K562 (cell line): ENCODE measurements at regions not wholly inside any gene's neighbourhood (a gene's known extent, or its start where the extent isn't known, plus 50 kb on each side); places are given as distances from the start of the nearest gene placed in this dataset.
A peak's percentile ranks its signal among the peaks of the same experiment; 100 is the strongest.

ENCODE experiments used
- ELF2 ChIP-seq: fragments of 250-450 bp; sonication (Bioruptor Pico); IDR thresholded peaks from 2 replicates; pipeline ENCODE4 v1.5.0; 2021; ENCODE audit warnings: mild to moderate bottlenecking
- ELF4 ChIP-seq: fragments of 450-650 bp; formaldehyde crosslinking; IDR thresholded peaks from 2 replicates; pipeline ENCODE4 v1.4.0; 2022; ENCODE audit warnings: missing genetic modification characterization
- ESRRA ChIP-seq: fragments of 450-650 bp; IDR thresholded peaks from 2 replicates; pipeline ENCODE4 v1.6.1; 2014; ENCODE audit warnings: low read depth, mild to moderate bottlenecking, moderate library complexity, borderline replicate concordance
- ETV1 ChIP-seq: fragments of 450-650 bp; conservative IDR thresholded peaks from 2 replicates; pipeline ENCODE4 v1.6.1; 2016; ENCODE audit warnings: missing genetic modification characterization, control low read depth, low read depth, missing compliant biosample characterization
- EZH2 ChIP-seq: IDR thresholded peaks from 2 replicates; pipeline ENCODE4 v1.6.1; 2012; ENCODE audit warnings: low read depth, mild to moderate bottlenecking, inconsistent platforms, low read length, borderline replicate concordance
- FOXK1 ChIP-seq: sonication (generic); formaldehyde crosslinking; IDR thresholded peaks from 2 replicates; pipeline ENCODE4 v1.8.0; 2022; ENCODE audit warnings: missing genetic modification reagents, mild to moderate bottlenecking, borderline replicate concordance
- HDAC3 ChIP-seq: fragments of 450-650 bp; IDR thresholded peaks from 2 replicates; pipeline ENCODE4 v1.6.1; 2018; ENCODE audit warnings: borderline replicate concordance, mild to moderate bottlenecking, moderate library complexity; ENCODE audit not compliant: partially characterized antibody
- HDGF ChIP-seq: fragments of 450-650 bp; IDR thresholded peaks from 2 replicates; pipeline ENCODE4 v1.6.1; 2016
- LEF1 ChIP-seq: fragments of 450-650 bp; IDR thresholded peaks from 2 replicates; pipeline ENCODE4 v1.6.1; 2016; ENCODE audit warnings: mild to moderate bottlenecking
- NCOA2 ChIP-seq, 2 experiments: fragments of 450-650 bp; IDR thresholded peaks; 2 replicates each; pipeline ENCODE4 v1.6.1; 2018; ENCODE audit warnings: mild to moderate bottlenecking in 2 of 2, moderate library complexity in 1 of 2; ENCODE audit not compliant: partially characterized antibody in 2 of 2
- PHF8 ChIP-seq: fragments of 200-600 bp; sonication (generic); IDR thresholded peaks from 2 replicates; pipeline ENCODE4 v1.6.1; 2012; ENCODE audit warnings: mixed run types, mild to moderate bottlenecking, inconsistent platforms, low read length, moderate library complexity, borderline replicate concordance
- PYGO2 ChIP-seq: fragments of 450-650 bp; IDR thresholded peaks from 2 replicates; pipeline ENCODE4 v1.6.1; 2016; ENCODE audit warnings: mild to moderate bottlenecking, missing genetic modification characterization, moderate library complexity, missing compliant biosample characterization
- SUPT5H ChIP-seq: fragments of 450-650 bp; IDR thresholded peaks from 2 replicates; pipeline ENCODE4 v1.6.1; 2016
- TAF15 ChIP-seq: fragments of 200-400 bp; formaldehyde crosslinking; IDR thresholded peaks from 2 replicates; pipeline ENCODE4 v1.6.1; 2017; ENCODE audit warnings: mild to moderate bottlenecking, low read depth, low read length, moderate library complexity
- TBP ChIP-seq: optimal IDR thresholded peaks from 2 replicates; pipeline ENCODE3; 2011; ENCODE audit warnings: low read depth, low read length, improper control_type of control experiment
- TOE1 ChIP-seq, 2 experiments: fragments of 450-650 bp in 1 of 2; sonication (generic) in 1 of 2; formaldehyde crosslinking in 1 of 2; IDR thresholded peaks; 2 replicates each; pipeline versions ENCODE4 v1.7.1 to v1.8.0; 2016 to 2022; ENCODE audit warnings: borderline replicate concordance in 2 of 2, mild to moderate bottlenecking in 2 of 2, antibody characterized with exemption in 1 of 2, inconsistent platforms in 1 of 2, low read depth in 1 of 2, missing genetic modification reagents in 1 of 2, moderate library complexity in 1 of 2
- ZFP30 ChIP-seq: fragments of 250-450 bp; sonication (Bioruptor Pico); IDR thresholded peaks from 2 replicates; pipeline ENCODE4 v1.8.0; 2022; ENCODE audit warnings: moderate library complexity, mild to moderate bottlenecking, inconsistent platforms, borderline replicate concordance
- ZNF134 ChIP-seq: fragments of 250-450 bp; sonication (Bioruptor Pico); conservative IDR thresholded peaks from 2 replicates; pipeline ENCODE4 v1.4.0; 2020
- ZNF175 ChIP-seq: fragments of 200-800 bp; sonication (Bioruptor generic); IDR thresholded peaks from 2 replicates; pipeline ENCODE4 v1.6.1; 2016; ENCODE audit warnings: low read depth, mild to moderate bottlenecking, missing genetic modification characterization, missing compliant biosample characterization
- ZNF76 ChIP-seq: fragments of 250-450 bp; sonication (Bioruptor Pico); IDR thresholded peaks from 2 replicates; pipeline ENCODE4 v1.4.0; 2020; ENCODE audit warnings: mild to moderate bottlenecking, moderate library complexity, borderline replicate concordance
- TF ChIP-seq, protein P1 (sequence below): fragments of 250-450 bp; sonication (Bioruptor Pico); IDR thresholded peaks from 2 replicates; pipeline ENCODE4 v1.5.0; 2021
- TF ChIP-seq, protein P2 (sequence below), 2 experiments: IDR thresholded peaks; 2 replicates each; pipeline ENCODE4 v1.6.1; 2011; ENCODE audit warnings: borderline replicate concordance in 1 of 2, control low read depth in 1 of 2, low read depth in 1 of 2, low read length in 1 of 2, mild to moderate bottlenecking in 1 of 2, mixed read lengths in 1 of 2, moderate library complexity in 1 of 2; ENCODE audit not compliant: insufficient read depth in 1 of 2, insufficient read length in 1 of 2, poor library complexity in 1 of 2, severe bottlenecking in 1 of 2; ENCODE audit errors: extremely low read depth in 1 of 2
- TF ChIP-seq, protein P3 (sequence below), 3 experiments: IDR thresholded peaks in 2 of 3; conservative IDR thresholded peaks in 1 of 3; 2 replicates each; pipeline ENCODE4 v1.5.1; 2011 to 2012; ENCODE audit warnings: low read length in 3 of 3, mild to moderate bottlenecking in 3 of 3, control low read depth in 2 of 3, improper control_type of control experiment in 1 of 3, inconsistent platforms in 1 of 3, low read depth in 1 of 3, mixed read lengths in 1 of 3, moderate library complexity in 1 of 3; ENCODE audit not compliant: insufficient read depth in 2 of 3
- TF ChIP-seq, protein P4 (sequence below), 2 experiments: fragments of 450-650 bp in 1 of 2; sonication (generic) in 1 of 2; formaldehyde crosslinking; conservative IDR thresholded peaks; 2 replicates each; pipeline versions ENCODE4 v1.4.0 to v1.8.1; 2020 to 2022; ENCODE audit warnings: mild to moderate bottlenecking in 1 of 2, missing genetic modification reagents in 1 of 2

DNA sequence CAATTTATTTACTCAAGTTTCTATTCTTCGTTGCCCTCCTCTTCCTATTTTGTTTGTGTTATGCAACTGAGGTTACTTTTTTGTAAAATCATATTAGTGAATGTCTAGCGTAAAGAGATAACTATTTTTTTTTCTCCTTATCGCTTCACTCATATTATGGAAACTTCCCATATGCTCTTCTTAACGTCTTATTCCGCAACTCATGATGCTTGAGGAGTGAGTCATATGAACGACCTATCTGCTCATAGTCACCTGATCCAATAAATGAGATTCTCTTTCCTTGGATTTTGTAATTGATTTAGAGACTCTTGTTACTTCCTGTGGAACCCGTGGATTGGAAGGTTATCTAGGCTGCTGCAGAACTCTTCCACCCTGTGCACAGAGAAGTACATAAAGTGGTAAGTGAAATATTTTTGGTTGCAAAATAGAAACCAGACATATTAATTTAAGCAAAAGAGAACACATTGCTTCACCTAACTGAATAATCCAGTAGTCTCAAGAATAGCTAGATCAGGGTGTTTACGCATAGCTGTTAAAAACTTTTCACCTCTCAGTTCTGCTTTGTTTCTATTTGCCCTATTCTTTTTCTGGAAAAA lies 719.3 kb upstream of the SGO1 start (continued):
- TF ChIP-seq, protein P1, sequence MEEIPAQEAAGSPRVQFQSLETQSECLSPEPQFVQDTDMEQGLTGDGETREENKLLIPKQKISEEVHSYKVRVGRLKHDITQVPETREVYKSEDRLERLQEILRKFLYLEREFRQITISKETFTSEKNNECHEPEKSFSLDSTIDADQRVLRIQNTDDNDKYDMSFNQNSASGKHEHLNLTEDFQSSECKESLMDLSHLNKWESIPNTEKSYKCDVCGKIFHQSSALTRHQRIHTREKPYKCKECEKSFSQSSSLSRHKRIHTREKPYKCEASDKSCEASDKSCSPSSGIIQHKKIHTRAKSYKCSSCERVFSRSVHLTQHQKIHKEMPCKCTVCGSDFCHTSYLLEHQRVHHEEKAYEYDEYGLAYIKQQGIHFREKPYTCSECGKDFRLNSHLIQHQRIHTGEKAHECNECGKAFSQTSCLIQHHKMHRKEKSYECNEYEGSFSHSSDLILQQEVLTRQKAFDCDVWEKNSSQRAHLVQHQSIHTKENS (CRISPR knock-in tag) = no peak
- TF ChIP-seq ZFP30 (no peak), SUPT5H (no peak), HDGF (no peak), TAF15 (no peak), ZNF175 (CRISPR knock-in tag) (no peak), ETV1 (tag) (no peak), ELF2 (CRISPR knock-in tag) (no peak), PYGO2 (tag) (no peak), ESRRA (no peak), TOE1 (IDR thresholded peaks at IDR 0.05; ENCODE audit: borderline replicate concordance) (peak; percentile 50; the same call in 1 of the 2 replicates), TOE1 (CRISPR knock-in tag; IDR thresholded peaks at IDR 0.05; ENCODE audit: borderline replicate concordance, low read depth) (no peak), HDAC3 (peak; percentile 51), ELF4 (no peak), ZNF134 (no peak), LEF1 (no peak), EZH2 (no peak), FOXK1 (CRISPR knock-in tag) (no peak), PHF8 (no peak), TBP (no peak), ZNF76 (CRISPR knock-in tag) (no peak), NCOA2 (IDR thresholded peaks at IDR 0.05; ENCODE audit: partially characterized antibody in 2 of 2) (no peak)
- TF ChIP-seq, protein P2, sequence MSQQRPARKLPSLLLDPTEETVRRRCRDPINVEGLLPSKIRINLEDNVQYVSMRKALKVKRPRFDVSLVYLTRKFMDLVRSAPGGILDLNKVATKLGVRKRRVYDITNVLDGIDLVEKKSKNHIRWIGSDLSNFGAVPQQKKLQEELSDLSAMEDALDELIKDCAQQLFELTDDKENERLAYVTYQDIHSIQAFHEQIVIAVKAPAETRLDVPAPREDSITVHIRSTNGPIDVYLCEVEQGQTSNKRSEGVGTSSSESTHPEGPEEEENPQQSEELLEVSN (IDR thresholded peaks at IDR 0.05; ENCODE audit: borderline replicate concordance in 1 of 2, extremely low read depth in 1 of 2, insufficient read depth in 1 of 2, insufficient read length in 1 of 2, low read depth in 1 of 2, low read length in 1 of 2, poor library complexity in 1 of 2, severe bottlenecking in 1 of 2) = no peak
- TF ChIP-seq, protein P3, sequence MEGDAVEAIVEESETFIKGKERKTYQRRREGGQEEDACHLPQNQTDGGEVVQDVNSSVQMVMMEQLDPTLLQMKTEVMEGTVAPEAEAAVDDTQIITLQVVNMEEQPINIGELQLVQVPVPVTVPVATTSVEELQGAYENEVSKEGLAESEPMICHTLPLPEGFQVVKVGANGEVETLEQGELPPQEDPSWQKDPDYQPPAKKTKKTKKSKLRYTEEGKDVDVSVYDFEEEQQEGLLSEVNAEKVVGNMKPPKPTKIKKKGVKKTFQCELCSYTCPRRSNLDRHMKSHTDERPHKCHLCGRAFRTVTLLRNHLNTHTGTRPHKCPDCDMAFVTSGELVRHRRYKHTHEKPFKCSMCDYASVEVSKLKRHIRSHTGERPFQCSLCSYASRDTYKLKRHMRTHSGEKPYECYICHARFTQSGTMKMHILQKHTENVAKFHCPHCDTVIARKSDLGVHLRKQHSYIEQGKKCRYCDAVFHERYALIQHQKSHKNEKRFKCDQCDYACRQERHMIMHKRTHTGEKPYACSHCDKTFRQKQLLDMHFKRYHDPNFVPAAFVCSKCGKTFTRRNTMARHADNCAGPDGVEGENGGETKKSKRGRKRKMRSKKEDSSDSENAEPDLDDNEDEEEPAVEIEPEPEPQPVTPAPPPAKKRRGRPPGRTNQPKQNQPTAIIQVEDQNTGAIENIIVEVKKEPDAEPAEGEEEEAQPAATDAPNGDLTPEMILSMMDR (IDR thresholded peaks at IDR 0.05 in 2 of 3, conservative IDR thresholded peaks at IDR 0.05 in 1 of 3; ENCODE audit: insufficient read depth in 2 of 3, low read depth in 1 of 3, low read length in 3 of 3) = no peak
- TF ChIP-seq, protein P4, sequence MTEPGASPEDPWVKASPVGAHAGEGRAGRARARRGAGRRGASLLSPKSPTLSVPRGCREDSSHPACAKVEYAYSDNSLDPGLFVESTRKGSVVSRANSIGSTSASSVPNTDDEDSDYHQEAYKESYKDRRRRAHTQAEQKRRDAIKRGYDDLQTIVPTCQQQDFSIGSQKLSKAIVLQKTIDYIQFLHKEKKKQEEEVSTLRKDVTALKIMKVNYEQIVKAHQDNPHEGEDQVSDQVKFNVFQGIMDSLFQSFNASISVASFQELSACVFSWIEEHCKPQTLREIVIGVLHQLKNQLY (CRISPR knock-in tag; conservative IDR thresholded peaks at IDR 0.05) = no peak
